ENCODE measurements at regions not wholly inside any gene's neighbourhood (a gene's known extent, or its start where the extent isn't known, plus 50 kb on each side); places are given as distances from the start of the nearest gene placed in this dataset.

- no peak overlapping the region for H2AFZ ChIP-seq (ENCODE audit: low read depth, low read length)
- ChIA-PET POLR2A (no interaction called here), CTCF (no interaction called here)
- DNase-seq (ENCODE audit: low read depth, low spot score) (no peak), FAIRE-seq (no peak)
- H3K27ac ChIP-seq (ENCODE audit: insufficient read depth, low read depth, low read length), result no peak overlapping the region
- H3K4me3 ChIP-seq (replicated peaks in 1 of 3; ENCODE audit: insufficient read depth in 1 of 3, low read depth in 1 of 3, low read length in 3 of 3), result no peak overlapping the region
- H3K36me3 ChIP-seq (ENCODE audit: control insufficient read depth in 2 of 2, extremely low read depth in 1 of 2, insufficient read depth in 2 of 2, low read length in 2 of 2), result no peaks in the 10 kb centered on the region
- H3K4me2 ChIP-seq (ENCODE audit: insufficient read depth, low read length), result no peak overlapping the region
- no peaks in the 10 kb centered on the region for H3K79me2 ChIP-seq (ENCODE audit: control insufficient read depth, insufficient read depth, low read length)
- H3K27me3 ChIP-seq (ENCODE audit: control insufficient read depth in 2 of 2, insufficient read depth in 2 of 2, low read length in 2 of 2), result no peaks in the 10 kb centered on the region
- intact Hi-C loops (cut with micrococcal nuclease) (no loop called here), dilution Hi-C loops (cut with MboI; ENCODE audit: extremely low pct_ligation_motif_present, low sequenced_read_pairs) (no loop called here)
- H3K4me1 ChIP-seq (ENCODE audit: control insufficient read depth, extremely low read depth, insufficient read depth, low read length), result no peaks in the 10 kb centered on the region
- no peaks in the 10 kb centered on the region for H4K20me1 ChIP-seq (replicated peaks; ENCODE audit: control insufficient read depth, extremely low read depth, insufficient read depth, low read length)
- no TSS peak for BruUV-seq (replicated peaks)
- H3K9me3 ChIP-seq (replicated peaks; ENCODE audit: control insufficient read depth, insufficient read depth, low read length), result no peaks in the 10 kb centered on the region
- no peaks in the 10 kb centered on the region for H3K9me1 ChIP-seq (replicated peaks; ENCODE audit: control insufficient read depth, extremely low read depth, insufficient read depth, low read length)
- H3K9ac ChIP-seq (replicated peaks; ENCODE audit: extremely low read depth, insufficient read depth, low read length), result no peak overlapping the region
- TF ChIP-seq JUN (IDR thresholded peaks at IDR 0.05; ENCODE audit: borderline replicate concordance, insufficient read depth, insufficient read length, low read depth), result no peak
Measured at GRCh38 chr15:29490747-29491471, 221.3 kb upstream of the NSMCE3 start.

DNA sequence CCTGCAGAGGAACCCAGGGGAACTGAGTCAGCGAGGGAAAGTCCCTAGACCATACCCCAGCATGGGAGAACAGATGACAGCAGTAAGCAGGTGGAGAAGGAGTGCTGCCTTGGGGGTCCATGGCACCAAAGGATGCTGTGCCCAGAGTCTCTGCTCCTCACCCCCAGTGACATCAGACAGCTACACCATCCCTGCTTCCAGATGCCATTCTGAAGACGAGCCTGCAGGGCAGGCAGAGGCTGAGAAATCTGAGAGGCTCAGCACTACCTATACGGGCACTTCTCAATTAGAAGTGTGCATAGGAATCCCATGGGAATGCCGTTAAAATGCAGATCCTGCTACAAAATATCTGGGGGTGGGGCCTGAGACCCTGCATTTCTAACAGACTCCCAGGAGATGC lies 211.3 kb upstream of the NSMCE3 start:
- intact Hi-C loops (cut with micrococcal nuclease) (no loop called here), dilution Hi-C loops (cut with MboI; ENCODE audit: extremely low pct_ligation_motif_present, low sequenced_read_pairs) (no loop called here)
- Histone ChIP-seq H3K9me1 (replicated peaks; ENCODE audit: control insufficient read depth, extremely low read depth, insufficient read depth, low read length) (no peaks in the 10 kb centered on the region), H3K36me3 (ENCODE audit: control insufficient read depth in 2 of 2, extremely low read depth in 1 of 2, insufficient read depth in 2 of 2, low read length in 2 of 2) (no peaks in the 10 kb centered on the region), H2AFZ (ENCODE audit: low read depth, low read length) (no peak overlapping the region), H3K27me3 (ENCODE audit: control insufficient read depth in 2 of 2, insufficient read depth in 2 of 2, low read length in 2 of 2) (no peaks in the 10 kb centered on the region), H3K9me3 (replicated peaks; ENCODE audit: control insufficient read depth, insufficient read depth, low read length) (no peaks in the 10 kb centered on the region), H3K4me2 (ENCODE audit: insufficient read depth, low read length) (no peak overlapping the region), H3K4me3 (replicated peaks in 1 of 3; ENCODE audit: insufficient read depth in 1 of 3, low read depth in 1 of 3, low read length in 3 of 3) (no peak overlapping the region), H3K79me2 (ENCODE audit: control insufficient read depth, insufficient read depth, low read length) (no peaks in the 10 kb centered on the region), H3K4me1 (ENCODE audit: control insufficient read depth, extremely low read depth, insufficient read depth, low read length) (no peaks in the 10 kb centered on the region), H3K27ac (ENCODE audit: insufficient read depth, low read depth, low read length) (no peak overlapping the region), H3K9ac (replicated peaks; ENCODE audit: extremely low read depth, insufficient read depth, low read length) (no peak overlapping the region), H4K20me1 (replicated peaks; ENCODE audit: control insufficient read depth, extremely low read depth, insufficient read depth, low read length) (no peaks in the 10 kb centered on the region)
- TF ChIP-seq, protein P1, sequence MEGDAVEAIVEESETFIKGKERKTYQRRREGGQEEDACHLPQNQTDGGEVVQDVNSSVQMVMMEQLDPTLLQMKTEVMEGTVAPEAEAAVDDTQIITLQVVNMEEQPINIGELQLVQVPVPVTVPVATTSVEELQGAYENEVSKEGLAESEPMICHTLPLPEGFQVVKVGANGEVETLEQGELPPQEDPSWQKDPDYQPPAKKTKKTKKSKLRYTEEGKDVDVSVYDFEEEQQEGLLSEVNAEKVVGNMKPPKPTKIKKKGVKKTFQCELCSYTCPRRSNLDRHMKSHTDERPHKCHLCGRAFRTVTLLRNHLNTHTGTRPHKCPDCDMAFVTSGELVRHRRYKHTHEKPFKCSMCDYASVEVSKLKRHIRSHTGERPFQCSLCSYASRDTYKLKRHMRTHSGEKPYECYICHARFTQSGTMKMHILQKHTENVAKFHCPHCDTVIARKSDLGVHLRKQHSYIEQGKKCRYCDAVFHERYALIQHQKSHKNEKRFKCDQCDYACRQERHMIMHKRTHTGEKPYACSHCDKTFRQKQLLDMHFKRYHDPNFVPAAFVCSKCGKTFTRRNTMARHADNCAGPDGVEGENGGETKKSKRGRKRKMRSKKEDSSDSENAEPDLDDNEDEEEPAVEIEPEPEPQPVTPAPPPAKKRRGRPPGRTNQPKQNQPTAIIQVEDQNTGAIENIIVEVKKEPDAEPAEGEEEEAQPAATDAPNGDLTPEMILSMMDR (IDR thresholded peaks at IDR 0.05; ENCODE audit: extremely low read depth in 1 of 2, insufficient read depth in 1 of 2, low read depth in 1 of 2, low read length in 2 of 2), result no peak
- TF ChIP-seq POLR2AphosphoS5 (IDR thresholded peaks at IDR 0.05; ENCODE audit: insufficient read depth, low read depth, low read length) (no peak), EZH2 (IDR thresholded peaks at IDR 0.05; ENCODE audit: borderline replicate concordance, low read depth, low read length, severe bottlenecking) (no peak), FOS (IDR thresholded peaks at IDR 0.05; ENCODE audit: borderline replicate concordance, insufficient read depth, low read length) (no peak), GATA2 (IDR thresholded peaks at IDR 0.05; ENCODE audit: insufficient read depth, insufficient read length, low read depth, low read length) (no peak), MYC (IDR thresholded peaks at IDR 0.05; ENCODE audit: low read depth, low read length) (no peak), POLR2A (IDR thresholded peaks at IDR 0.05; ENCODE audit: low read depth, low read length) (no peak), JUN (IDR thresholded peaks at IDR 0.05; ENCODE audit: borderline replicate concordance, insufficient read depth, insufficient read length, low read depth) (no peak)
- TF ChIP-seq, protein P2, sequence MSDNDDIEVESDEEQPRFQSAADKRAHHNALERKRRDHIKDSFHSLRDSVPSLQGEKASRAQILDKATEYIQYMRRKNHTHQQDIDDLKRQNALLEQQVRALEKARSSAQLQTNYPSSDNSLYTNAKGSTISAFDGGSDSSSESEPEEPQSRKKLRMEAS (IDR thresholded peaks at IDR 0.05; ENCODE audit: insufficient read depth, insufficient read length), result no peak
- BruUV-seq (replicated peaks), result no TSS peak
- POLR2A ChIA-PET, result no interaction called here
- FAIRE-seq (no peak), DNase-seq (ENCODE audit: low read depth, low spot score) (no peak)
- CTCF ChIA-PET, result no interaction called here
